ENCODE measurements at regions not wholly inside any gene's neighbourhood (a gene's known extent, or its start where the extent isn't known, plus 50 kb on each side); places are given as distances from the start of the nearest gene placed in this dataset.

GRCh38 chr2:2705871-2706270 is 374.8 kb upstream of the MYT1L start:
- Histone ChIP-seq H2AFZ (ENCODE audit: low read depth, low read length, poor library complexity, severe bottlenecking) (no peak overlapping the region), H3K79me2 (ENCODE audit: insufficient read depth, low read length) (no peaks in the 10 kb centered on the region), H3K27me3 (ENCODE audit: insufficient read depth, low read length) (peaks cover 27% of the 10 kb centered on the region), H3K4me3 (replicated peaks in 1 of 2; ENCODE audit: low read depth in 1 of 2, low read length in 2 of 2) (no peak overlapping the region), H3K27ac (ENCODE audit: low read depth, low read length) (no peak overlapping the region), H4K20me1 (ENCODE audit: insufficient read depth) (no peaks in the 10 kb centered on the region), H3K36me3 (ENCODE audit: control insufficient read depth in 1 of 2, insufficient read depth in 2 of 2, low read length in 2 of 2) (no peaks in the 10 kb centered on the region), H3K4me2 (ENCODE audit: low read length) (no peak overlapping the region), H3K9me2 (ENCODE audit: insufficient read depth) (no peaks in the 10 kb centered on the region), H3K9ac (ENCODE audit: low read length) (no peak overlapping the region), H3K9me3 (ENCODE audit: control insufficient read depth in 1 of 2, insufficient read depth in 1 of 2, low read depth in 1 of 2, low read length in 2 of 2) (no peaks in the 10 kb centered on the region), H3K4me1 (ENCODE audit: control insufficient read depth in 1 of 2, insufficient read depth in 2 of 2, low read length in 2 of 2) (no peaks in the 10 kb centered on the region)
- RAD21 ChIA-PET (ENCODE audit: low non-redundant PET in 1 of 2, low total read pairs in 2 of 2, uncharacterized antibody in 2 of 2, unreplicated experiment in 2 of 2) = no interaction called here
- CTCF ChIA-PET = no interaction called here
- no peak for DNase-seq (ENCODE audit: low read depth, low spot score)
- intact Hi-C loops (cut with micrococcal nuclease) = no loop called here
- POLR2A ChIA-PET = no interaction called here
- BruUV-seq (replicated peaks) = no TSS peak
- no peak for ATAC-seq
- TF ChIP-seq YY1 (IDR thresholded peaks at IDR 0.05; ENCODE audit: extremely low read depth, insufficient replicate concordance, low read depth, low read length) (no peak), POLR2AphosphoS5 (IDR thresholded peaks at IDR 0.05; ENCODE audit: low read depth, low read length) (no peak), ATF3 (IDR thresholded peaks at IDR 0.05) (no peak), EZH2phosphoT487 (IDR thresholded peaks at IDR 0.05; ENCODE audit: borderline replicate concordance) (no peak), ELF1 (IDR thresholded peaks at IDR 0.05; ENCODE audit: borderline replicate concordance, low read depth) (no peak)

- H3K27me3 ChIP-seq (ENCODE audit: insufficient read depth, low read length) = peaks cover 24% of the 10 kb centered on the region
- no peaks in the 10 kb centered on the region for H3K36me3 ChIP-seq (ENCODE audit: control insufficient read depth in 1 of 2, insufficient read depth in 2 of 2, low read length in 2 of 2)
- H3K4me1 ChIP-seq (ENCODE audit: control insufficient read depth in 1 of 2, insufficient read depth in 2 of 2, low read length in 2 of 2) = no peaks in the 10 kb centered on the region
- ChIA-PET RAD21 (ENCODE audit: low non-redundant PET in 1 of 2, low total read pairs in 2 of 2, uncharacterized antibody in 2 of 2, unreplicated experiment in 2 of 2) (no interaction called here), POLR2A (no interaction called here), CTCF (no interaction called here)
- no peak overlapping the region for H3K27ac ChIP-seq (ENCODE audit: low read depth, low read length)
- H2AFZ ChIP-seq (ENCODE audit: low read depth, low read length, poor library complexity, severe bottlenecking) = no peak overlapping the region
- H4K20me1 ChIP-seq (ENCODE audit: insufficient read depth) = no peaks in the 10 kb centered on the region
- intact Hi-C loops (cut with micrococcal nuclease) = no loop called here
- no peak for TF ChIP-seq JUND (IDR thresholded peaks at IDR 0.05)
- no peak for TF ChIP-seq ATF3 (IDR thresholded peaks at IDR 0.05)
- no peak for TF ChIP-seq SIN3A (IDR thresholded peaks at IDR 0.05; ENCODE audit: low read depth)
- TF ChIP-seq CEBPB (IDR thresholded peaks at IDR 0.05; ENCODE audit: low read depth) = no peak
- TF ChIP-seq SRF (IDR thresholded peaks at IDR 0.05; ENCODE audit: low read depth) = no peak
- TF ChIP-seq ELF1 (IDR thresholded peaks at IDR 0.05; ENCODE audit: borderline replicate concordance, low read depth) = no peak
- no peak for TF ChIP-seq FOSL1 (IDR thresholded peaks at IDR 0.05; ENCODE audit: low read depth)
- TF ChIP-seq SP1 (IDR thresholded peaks at IDR 0.05; ENCODE audit: low read depth) = no peak
- TF ChIP-seq ZBTB33 (IDR thresholded peaks at IDR 0.05; ENCODE audit: extremely low read depth, insufficient replicate concordance, low read length) = no peak
- TF ChIP-seq CTCF (IDR thresholded peaks at IDR 0.05 in 2 of 3, conservative IDR thresholded peaks at IDR 0.05 in 1 of 3; ENCODE audit: borderline replicate concordance in 1 of 3, insufficient read depth in 1 of 3, low read depth in 2 of 3, low read length in 2 of 3) = no peak
- TF ChIP-seq ZFX (IDR thresholded peaks at IDR 0.05) = no peak
- no peak for TF ChIP-seq ZNF274 (IDR thresholded peaks at IDR 0.05; ENCODE audit: low read depth, low read length)
- no peak for TF ChIP-seq EGR1 (IDR thresholded peaks at IDR 0.05; ENCODE audit: low read depth)
- no peak overlapping the region for H3K4me2 ChIP-seq (ENCODE audit: low read length)
- no peak for ATAC-seq
- BruUV-seq (replicated peaks) = no TSS peak
- H3K4me3 ChIP-seq (replicated peaks in 1 of 2; ENCODE audit: low read depth in 1 of 2, low read length in 2 of 2) = no peak overlapping the region
- H3K9me3 ChIP-seq (ENCODE audit: control insufficient read depth in 1 of 2, insufficient read depth in 1 of 2, low read depth in 1 of 2, low read length in 2 of 2) = no peaks in the 10 kb centered on the region
- no peaks in the 10 kb centered on the region for H3K79me2 ChIP-seq (ENCODE audit: insufficient read depth, low read length)
- H3K9ac ChIP-seq (ENCODE audit: low read length) = no peak overlapping the region
- H3K9me2 ChIP-seq (ENCODE audit: insufficient read depth) = no peaks in the 10 kb centered on the region
- no peak for DNase-seq (ENCODE audit: low read depth, low spot score)
These were observed 373.5 kb upstream of the MYT1L start for GRCh38 chr2:2704428-2705090.

Measured in HCT116 (cell line).